ENCODE measurements at regions not wholly inside any gene's neighbourhood (a gene's known extent, or its start where the extent isn't known, plus 50 kb on each side); places are given as distances from the start of the nearest gene placed in this dataset.

DNA sequence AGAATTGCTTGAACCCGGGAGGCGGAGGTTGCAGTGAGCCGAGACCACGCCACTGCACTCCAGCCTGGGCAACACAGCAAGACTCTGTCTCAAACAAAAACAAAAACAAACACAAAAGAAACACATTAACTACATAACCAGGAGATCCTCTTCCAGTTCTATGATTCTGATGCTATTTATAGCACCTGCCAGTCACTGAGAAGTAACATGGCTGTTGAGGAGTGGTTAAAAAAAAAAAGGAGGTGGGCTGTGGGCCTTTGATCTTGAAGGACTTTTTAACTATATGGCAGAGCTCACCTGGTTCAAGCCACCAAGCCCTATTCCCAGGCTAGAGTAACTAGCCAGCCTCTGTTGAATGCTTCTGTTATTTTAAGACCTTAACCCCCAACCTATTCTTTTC is 148.8 kb downstream of the ZBTB18 start:
- TF ChIP-seq POLR2AphosphoS5 (IDR thresholded peaks at IDR 0.05; ENCODE audit: low read depth) = no peak
- TF ChIP-seq, protein P1, sequence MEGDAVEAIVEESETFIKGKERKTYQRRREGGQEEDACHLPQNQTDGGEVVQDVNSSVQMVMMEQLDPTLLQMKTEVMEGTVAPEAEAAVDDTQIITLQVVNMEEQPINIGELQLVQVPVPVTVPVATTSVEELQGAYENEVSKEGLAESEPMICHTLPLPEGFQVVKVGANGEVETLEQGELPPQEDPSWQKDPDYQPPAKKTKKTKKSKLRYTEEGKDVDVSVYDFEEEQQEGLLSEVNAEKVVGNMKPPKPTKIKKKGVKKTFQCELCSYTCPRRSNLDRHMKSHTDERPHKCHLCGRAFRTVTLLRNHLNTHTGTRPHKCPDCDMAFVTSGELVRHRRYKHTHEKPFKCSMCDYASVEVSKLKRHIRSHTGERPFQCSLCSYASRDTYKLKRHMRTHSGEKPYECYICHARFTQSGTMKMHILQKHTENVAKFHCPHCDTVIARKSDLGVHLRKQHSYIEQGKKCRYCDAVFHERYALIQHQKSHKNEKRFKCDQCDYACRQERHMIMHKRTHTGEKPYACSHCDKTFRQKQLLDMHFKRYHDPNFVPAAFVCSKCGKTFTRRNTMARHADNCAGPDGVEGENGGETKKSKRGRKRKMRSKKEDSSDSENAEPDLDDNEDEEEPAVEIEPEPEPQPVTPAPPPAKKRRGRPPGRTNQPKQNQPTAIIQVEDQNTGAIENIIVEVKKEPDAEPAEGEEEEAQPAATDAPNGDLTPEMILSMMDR (IDR thresholded peaks at IDR 0.05; ENCODE audit: insufficient read depth, low read length) = no peak
- TF ChIP-seq SPI1 (IDR thresholded peaks at IDR 0.05; ENCODE audit: borderline replicate concordance, low read depth) = no peak
- TF ChIP-seq, protein P2, sequence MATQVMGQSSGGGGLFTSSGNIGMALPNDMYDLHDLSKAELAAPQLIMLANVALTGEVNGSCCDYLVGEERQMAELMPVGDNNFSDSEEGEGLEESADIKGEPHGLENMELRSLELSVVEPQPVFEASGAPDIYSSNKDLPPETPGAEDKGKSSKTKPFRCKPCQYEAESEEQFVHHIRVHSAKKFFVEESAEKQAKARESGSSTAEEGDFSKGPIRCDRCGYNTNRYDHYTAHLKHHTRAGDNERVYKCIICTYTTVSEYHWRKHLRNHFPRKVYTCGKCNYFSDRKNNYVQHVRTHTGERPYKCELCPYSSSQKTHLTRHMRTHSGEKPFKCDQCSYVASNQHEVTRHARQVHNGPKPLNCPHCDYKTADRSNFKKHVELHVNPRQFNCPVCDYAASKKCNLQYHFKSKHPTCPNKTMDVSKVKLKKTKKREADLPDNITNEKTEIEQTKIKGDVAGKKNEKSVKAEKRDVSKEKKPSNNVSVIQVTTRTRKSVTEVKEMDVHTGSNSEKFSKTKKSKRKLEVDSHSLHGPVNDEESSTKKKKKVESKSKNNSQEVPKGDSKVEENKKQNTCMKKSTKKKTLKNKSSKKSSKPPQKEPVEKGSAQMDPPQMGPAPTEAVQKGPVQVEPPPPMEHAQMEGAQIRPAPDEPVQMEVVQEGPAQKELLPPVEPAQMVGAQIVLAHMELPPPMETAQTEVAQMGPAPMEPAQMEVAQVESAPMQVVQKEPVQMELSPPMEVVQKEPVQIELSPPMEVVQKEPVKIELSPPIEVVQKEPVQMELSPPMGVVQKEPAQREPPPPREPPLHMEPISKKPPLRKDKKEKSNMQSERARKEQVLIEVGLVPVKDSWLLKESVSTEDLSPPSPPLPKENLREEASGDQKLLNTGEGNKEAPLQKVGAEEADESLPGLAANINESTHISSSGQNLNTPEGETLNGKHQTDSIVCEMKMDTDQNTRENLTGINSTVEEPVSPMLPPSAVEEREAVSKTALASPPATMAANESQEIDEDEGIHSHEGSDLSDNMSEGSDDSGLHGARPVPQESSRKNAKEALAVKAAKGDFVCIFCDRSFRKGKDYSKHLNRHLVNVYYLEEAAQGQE (IDR thresholded peaks at IDR 0.05; ENCODE audit: insufficient replicate concordance, low read depth) = no peak
- TF ChIP-seq GABPA (IDR thresholded peaks at IDR 0.05; ENCODE audit: low read depth) = no peak
